ENCODE measurements at regions not wholly inside any gene's neighbourhood (a gene's known extent, or its start where the extent isn't known, plus 50 kb on each side); places are given as distances from the start of the nearest gene placed in this dataset.

GRCh38 chrX:136975684-136976470, 57.9 kb downstream of the GPR101 start:
- no peak for DNase-seq (ENCODE audit: low spot score in 2 of 2)
- 67% methylated on average over 3 of the region's 3 CpGs for WGBS
- no peak overlapping the region for H3K27ac ChIP-seq

GRCh38 chrX:136967966-136968365, 65.8 kb downstream of the GPR101 start:
- Histone ChIP-seq H3K4me3 (no peak overlapping the region), H3K27ac (no peak overlapping the region), H3K4me1 (no peaks in the 10 kb centered on the region), H3K36me3 (no peaks in the 10 kb centered on the region), H3K9me3 (no peaks in the 10 kb centered on the region), H3K27me3 (no peaks in the 10 kb centered on the region)
- no peak for DNase-seq (ENCODE audit: low spot score in 2 of 2)
- 82% methylated on average over 4 of the region's 4 CpGs for WGBS
- TF ChIP-seq POLR2A (IDR thresholded peaks at IDR 0.05) (no peak), POLR2AphosphoS5 (IDR thresholded peaks at IDR 0.05) (no peak), CTCF (IDR thresholded peaks at IDR 0.05) (no peak), EP300 (IDR thresholded peaks at IDR 0.05) (no peak)

More at GRCh38 chrX:136975684-136976470, 57.9 kb downstream of the GPR101 start:
- TF ChIP-seq CTCF (IDR thresholded peaks at IDR 0.05) (no peak), POLR2A (IDR thresholded peaks at IDR 0.05) (no peak), POLR2AphosphoS5 (IDR thresholded peaks at IDR 0.05) (no peak), EP300 (IDR thresholded peaks at IDR 0.05) (no peak)
- Histone ChIP-seq H3K4me1 (no peaks in the 10 kb centered on the region), H3K9me3 (no peaks in the 10 kb centered on the region), H3K4me3 (no peak overlapping the region), H3K36me3 (no peaks in the 10 kb centered on the region), H3K27me3 (no peaks in the 10 kb centered on the region)

- Histone ChIP-seq H3K4me3 (no peak overlapping the region), H3K4me1 (no peaks in the 10 kb centered on the region), H3K9me3 (no peaks in the 10 kb centered on the region), H3K27ac (no peak overlapping the region), H3K36me3 (no peaks in the 10 kb centered on the region), H3K27me3 (no peaks in the 10 kb centered on the region)
- WGBS = 80% methylated on average over 4 of the region's 4 CpGs
- TF ChIP-seq CTCF (IDR thresholded peaks at IDR 0.05) (no peak), EP300 (IDR thresholded peaks at IDR 0.05) (no peak), POLR2AphosphoS5 (IDR thresholded peaks at IDR 0.05) (no peak), POLR2A (IDR thresholded peaks at IDR 0.05) (no peak)
- no peak for DNase-seq (ENCODE audit: low spot score in 2 of 2)
Observed at GRCh38 chrX:136963973-136964372, 69.8 kb downstream of the GPR101 start.

GRCh38 chrX:136961594-136962135, 72.1 kb downstream of the GPR101 start:
- no peak for TF ChIP-seq POLR2AphosphoS5 (IDR thresholded peaks at IDR 0.05)
- Histone ChIP-seq H3K36me3 (no peaks in the 10 kb centered on the region), H3K9me3 (no peaks in the 10 kb centered on the region), H3K4me3 (no peak overlapping the region), H3K27ac (no peak overlapping the region), H3K27me3 (no peaks in the 10 kb centered on the region), H3K4me1 (no peaks in the 10 kb centered on the region)
- WGBS = 72% methylated on average over 4 of the region's 4 CpGs
- DNase-seq (ENCODE audit: low spot score in 2 of 2) = no peak

GRCh38 chrX:136954930-136955329, 74.4 kb upstream of the RBMX start:
- H3K4me1 ChIP-seq = no peaks in the 10 kb centered on the region
- 9% methylated on average over 4 of the region's 4 CpGs for WGBS
- TF ChIP-seq CTCF (IDR thresholded peaks at IDR 0.05) (peak in 1 of 2 donors; percentile 11), EP300 (IDR thresholded peaks at IDR 0.05) (no peak)

More at GRCh38 chrX:136954930-136955329, 74.4 kb upstream of the RBMX start:
- Histone ChIP-seq H3K27me3 (no peaks in the 10 kb centered on the region), H3K36me3 (no peaks in the 10 kb centered on the region), H3K27ac (no peak overlapping the region), H3K4me3 (no peak overlapping the region), H3K9me3 (no peaks in the 10 kb centered on the region)
- no peak for DNase-seq (ENCODE audit: low spot score in 2 of 2)
